ENCODE measurements at regions not wholly inside any gene's neighbourhood (a gene's known extent, or its start where the extent isn't known, plus 50 kb on each side); places are given as distances from the start of the nearest gene placed in this dataset.
A peak's percentile ranks its signal among the peaks of the same experiment; 100 is the strongest.
"Not testable (repeated sequence)": the region's sequence is repeated elsewhere in the genome, so short reads cannot be mapped to it uniquely, and the experiment has no call there.

GRCh38 chr12:73964641-73965040 is 573.0 kb upstream of the ATXN7L3B start:
- DNase-seq (ENCODE audit: low spot score) = no peak

DNA sequence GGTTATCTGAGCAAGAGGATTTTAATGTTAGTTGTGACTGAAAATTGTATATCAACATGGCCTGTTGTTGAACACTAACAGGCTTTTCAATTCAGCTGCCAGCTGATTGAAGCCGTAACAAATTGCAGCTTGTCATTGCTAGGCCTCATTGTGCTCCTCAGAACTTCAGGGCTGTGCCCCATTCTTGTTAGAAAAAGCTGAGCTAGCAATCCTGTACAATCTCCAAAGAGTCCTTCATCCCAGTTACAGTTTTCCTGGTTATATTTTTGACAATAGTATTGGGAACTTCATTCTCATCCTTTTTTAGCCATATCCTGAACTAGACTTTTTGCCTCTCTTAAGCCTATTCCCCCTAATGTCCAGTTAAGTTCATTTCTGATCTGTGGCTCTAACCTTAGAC is 564.1 kb upstream of the ATXN7L3B start:
- no peak for DNase-seq (ENCODE audit: low spot score)

- no peak for DNase-seq (ENCODE audit: low spot score)
These were observed 553.1 kb upstream of the ATXN7L3B start for GRCh38 chr12:73984552-73984951.

DNA sequence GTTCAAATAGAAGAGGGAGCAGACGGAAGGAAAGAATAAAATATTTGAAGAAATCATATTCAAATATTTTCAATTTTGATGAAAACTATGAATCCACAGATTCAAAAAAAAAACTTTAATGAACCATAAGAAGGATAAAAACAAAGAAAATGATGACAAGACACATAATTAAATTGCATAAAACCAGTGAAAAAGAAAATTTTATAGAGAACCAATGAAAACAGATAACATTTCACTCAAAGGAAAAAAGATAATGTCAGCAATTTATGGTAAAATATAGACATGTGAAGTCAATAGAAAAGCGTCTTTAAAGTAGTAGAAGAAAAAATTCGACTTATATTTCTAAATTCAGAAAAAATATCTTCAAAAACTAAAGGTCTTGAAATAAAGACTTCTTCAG is 546.5 kb upstream of the ATXN7L3B start:
- DNase-seq (ENCODE audit: low spot score) = no peak

- DNase-seq (ENCODE audit: low spot score) = no peak
These were observed 538.7 kb upstream of the ATXN7L3B start for GRCh38 chr12:73998894-73999293.

DNA sequence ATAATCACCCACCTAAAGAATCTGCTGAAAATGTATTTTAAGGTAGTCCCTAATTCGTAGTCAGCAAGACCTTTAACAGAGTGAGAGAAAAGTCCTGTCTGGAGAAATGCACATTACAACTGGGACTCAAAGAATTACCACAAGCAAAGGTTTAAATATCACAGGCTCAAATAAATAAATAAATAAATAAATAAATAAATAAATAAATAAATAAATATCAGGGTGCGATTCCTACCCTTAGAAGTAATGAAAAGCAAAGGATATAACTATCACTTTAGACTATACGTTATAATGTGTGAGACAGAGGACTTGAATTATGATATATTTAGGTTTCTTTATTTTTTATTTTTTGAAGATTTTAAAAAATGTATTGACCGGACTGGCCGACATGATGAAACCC is 522.5 kb upstream of the ATXN7L3B start:
- DNase-seq (ENCODE audit: low spot score) = no peak

DNA sequence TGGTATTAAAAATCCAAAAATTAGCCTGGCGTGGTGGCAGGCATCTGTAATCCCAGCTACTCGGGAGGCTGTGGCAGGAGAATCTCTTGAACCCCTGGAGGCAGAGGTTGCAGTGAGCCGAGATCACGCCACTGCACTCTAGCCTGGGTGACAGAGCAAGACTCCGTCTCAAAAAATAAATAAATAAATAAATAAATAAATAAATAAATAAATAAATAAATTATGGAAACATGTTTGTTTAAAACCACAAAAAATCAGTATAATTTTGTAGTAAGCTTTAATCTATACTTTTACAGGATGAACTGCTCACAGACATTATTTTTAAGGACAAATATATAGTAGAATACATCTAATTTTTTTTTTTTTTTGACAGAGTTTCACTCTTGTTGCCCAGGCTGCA is 521.3 kb upstream of the ATXN7L3B start:
- not testable (repeated sequence) for DNase-seq (ENCODE audit: low spot score)

DNA sequence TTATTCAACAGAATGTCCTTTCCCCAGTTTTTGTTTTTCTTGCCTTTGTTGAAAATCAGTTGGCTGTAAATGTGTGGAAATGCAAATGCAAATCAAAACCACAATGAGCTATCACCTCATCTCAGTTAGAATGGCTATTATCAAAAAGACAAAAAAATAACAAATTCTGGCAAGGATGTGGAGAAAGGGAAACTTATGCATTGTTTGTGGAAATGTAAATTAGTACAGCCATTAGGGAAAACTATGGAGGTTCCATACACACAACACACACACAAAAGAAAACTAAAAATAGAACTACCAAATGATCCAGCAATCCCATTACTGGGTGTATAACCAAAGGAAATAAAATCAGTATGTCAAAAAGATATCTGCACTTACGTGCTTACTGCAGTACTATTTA is 518.8 kb upstream of the ATXN7L3B start:
- no peak for DNase-seq (ENCODE audit: low spot score)

GRCh38 chr12:74021937-74022336 is 515.7 kb upstream of the ATXN7L3B start:
- peak; percentile 2 for DNase-seq (ENCODE audit: low spot score)

- no peak for DNase-seq (ENCODE audit: low spot score)
These were observed 506.6 kb upstream of the ATXN7L3B start for GRCh38 chr12:74031045-74031444.

DNA sequence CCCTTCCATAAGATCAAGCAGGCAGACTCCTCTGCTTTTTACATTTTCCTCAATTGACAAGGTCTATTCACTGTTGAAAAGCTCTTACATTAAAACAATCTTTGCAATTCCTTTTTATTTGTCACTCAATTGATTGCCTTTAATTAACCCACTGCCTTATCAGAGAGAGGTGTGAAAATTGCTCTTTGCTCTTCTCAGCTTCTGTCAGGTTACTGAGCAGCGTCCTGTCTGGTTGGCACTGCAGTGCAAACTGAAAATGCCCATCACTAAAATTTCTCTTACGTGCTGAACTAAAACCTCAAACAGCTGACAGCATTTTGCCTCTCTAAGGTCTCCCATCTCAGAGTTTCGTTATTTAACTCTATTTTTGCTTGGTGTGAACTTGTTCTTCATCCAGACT is 504.1 kb upstream of the ATXN7L3B start:
- no peak for DNase-seq (ENCODE audit: low spot score)

DNA sequence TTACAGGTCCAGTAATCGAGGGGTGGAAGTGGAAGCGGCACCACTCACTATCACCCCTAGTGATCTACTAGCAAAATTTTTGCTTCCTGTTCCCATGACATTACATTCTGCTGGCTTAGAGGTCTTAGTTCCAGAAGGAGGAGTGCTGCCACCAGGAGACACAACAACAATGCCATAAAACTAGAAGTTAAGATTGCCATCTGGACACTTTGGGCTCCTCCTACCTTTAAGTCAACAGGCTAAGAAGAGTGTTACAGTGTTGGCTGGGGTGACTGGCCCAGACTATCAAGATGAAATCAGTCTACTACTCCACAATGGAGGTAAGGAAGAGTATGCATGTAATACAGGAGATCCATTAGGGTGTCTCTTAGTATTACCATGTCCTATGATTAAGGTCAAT is 498.5 kb upstream of the ATXN7L3B start:
- not testable (repeated sequence) for DNase-seq (ENCODE audit: low spot score)

DNA sequence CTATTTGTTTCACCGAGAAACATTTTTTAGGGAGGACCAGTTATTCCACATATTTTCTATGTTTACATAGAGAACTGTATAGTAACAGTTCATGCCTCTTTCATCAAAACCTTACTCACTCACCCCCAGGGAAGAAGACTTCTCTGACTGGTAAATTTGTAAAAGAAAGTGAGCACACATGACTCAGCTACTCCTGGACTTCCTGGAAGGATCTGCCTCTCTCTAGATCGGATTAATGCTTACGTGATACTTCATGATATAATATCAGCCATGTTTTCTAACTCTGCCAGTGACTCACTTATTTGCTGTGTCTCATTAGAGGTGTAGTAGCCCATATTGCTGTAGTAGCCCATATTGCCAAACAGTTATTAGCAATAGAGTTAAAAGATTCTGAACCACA is 494.3 kb upstream of the ATXN7L3B start:
- no peak for DNase-seq (ENCODE audit: low spot score)

- DNase-seq (ENCODE audit: low spot score) = no peak
These were observed 488.3 kb upstream of the ATXN7L3B start for GRCh38 chr12:74049348-74049747.

DNA sequence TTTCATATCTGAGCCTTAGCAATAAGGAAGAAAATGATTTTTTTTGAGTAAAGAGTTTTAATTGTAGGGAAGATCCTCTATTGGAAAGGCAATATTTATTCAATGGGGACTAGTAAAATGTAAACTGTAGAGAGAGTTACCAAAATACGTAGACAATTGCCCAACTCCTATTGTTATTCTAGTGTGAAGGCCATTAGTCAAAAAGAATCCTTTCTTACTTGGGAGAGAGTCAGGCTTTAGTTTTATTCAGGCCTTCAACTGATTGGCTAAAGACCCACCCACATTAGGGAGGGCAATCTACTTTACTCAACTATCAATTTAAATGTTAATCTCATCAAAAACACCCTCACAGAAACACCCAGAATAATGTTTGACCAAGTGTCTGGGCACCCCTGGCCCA is 485.8 kb upstream of the ATXN7L3B start:
- DNase-seq (ENCODE audit: low spot score) = no peak

- no peak for DNase-seq (ENCODE audit: low spot score)
These were observed 471.2 kb upstream of the ATXN7L3B start for GRCh38 chr12:74066476-74066875.

DNA sequence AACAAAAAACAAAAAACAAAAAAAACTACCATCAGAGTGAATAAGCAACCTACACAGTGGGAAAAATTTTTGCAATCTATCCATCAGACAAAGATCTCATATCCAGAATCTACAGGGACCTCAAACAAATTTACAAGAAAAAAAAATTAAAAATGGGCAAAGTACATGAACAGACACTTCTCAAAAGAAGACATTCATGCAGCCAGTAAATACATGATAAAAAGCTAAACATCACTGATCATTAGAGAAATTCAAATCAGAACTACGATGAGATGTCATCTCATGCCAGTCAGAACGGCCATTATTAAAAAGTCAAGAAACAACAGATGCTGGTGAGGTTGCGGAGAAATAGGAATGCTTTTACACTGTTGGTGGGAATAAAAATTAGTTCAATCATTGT is 466.5 kb upstream of the ATXN7L3B start:
- no peak for DNase-seq (ENCODE audit: low spot score)

DNA sequence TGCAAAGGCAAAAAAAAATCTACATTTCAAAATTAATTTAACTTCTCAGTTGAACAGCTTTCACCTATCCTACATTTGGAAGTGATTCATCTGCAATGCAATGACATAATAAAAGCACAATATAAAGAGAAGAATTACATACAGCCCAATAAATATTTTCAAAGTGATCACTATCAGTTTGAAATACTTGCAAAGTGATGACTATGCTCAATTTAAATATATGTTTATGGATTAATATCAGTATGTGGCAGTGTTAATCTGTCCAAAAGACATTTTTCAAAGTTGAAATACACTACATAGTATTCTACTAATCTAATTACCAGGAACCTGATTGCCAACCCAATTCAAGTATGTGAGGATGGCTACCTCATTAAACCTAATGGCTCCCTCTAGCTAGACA is 460.7 kb upstream of the ATXN7L3B start:
- no peak for DNase-seq (ENCODE audit: low spot score)

DNA sequence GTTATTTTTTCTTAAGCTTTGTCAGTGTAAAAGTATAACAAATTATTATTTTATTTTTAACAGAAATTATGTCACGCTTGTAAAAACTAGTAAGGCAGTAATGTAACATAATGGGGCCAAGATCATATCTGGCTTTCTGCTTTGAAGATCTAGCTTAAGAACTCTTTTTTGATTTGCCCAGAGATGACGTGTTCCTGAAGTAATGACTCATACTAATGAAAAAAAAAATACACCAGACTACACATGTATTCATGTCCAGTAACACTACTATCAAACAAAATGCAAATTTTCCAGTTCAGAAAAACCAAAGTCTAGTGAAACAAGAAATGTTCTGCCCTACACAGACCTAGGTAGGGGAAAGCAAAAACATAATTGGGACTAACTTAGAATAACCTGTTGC is 432.2 kb upstream of the ATXN7L3B start:
- DNase-seq (ENCODE audit: low spot score) = no peak

GRCh38 chr12:74108729-74109128 is 428.9 kb upstream of the ATXN7L3B start:
- no peak for DNase-seq (ENCODE audit: low spot score)

DNA sequence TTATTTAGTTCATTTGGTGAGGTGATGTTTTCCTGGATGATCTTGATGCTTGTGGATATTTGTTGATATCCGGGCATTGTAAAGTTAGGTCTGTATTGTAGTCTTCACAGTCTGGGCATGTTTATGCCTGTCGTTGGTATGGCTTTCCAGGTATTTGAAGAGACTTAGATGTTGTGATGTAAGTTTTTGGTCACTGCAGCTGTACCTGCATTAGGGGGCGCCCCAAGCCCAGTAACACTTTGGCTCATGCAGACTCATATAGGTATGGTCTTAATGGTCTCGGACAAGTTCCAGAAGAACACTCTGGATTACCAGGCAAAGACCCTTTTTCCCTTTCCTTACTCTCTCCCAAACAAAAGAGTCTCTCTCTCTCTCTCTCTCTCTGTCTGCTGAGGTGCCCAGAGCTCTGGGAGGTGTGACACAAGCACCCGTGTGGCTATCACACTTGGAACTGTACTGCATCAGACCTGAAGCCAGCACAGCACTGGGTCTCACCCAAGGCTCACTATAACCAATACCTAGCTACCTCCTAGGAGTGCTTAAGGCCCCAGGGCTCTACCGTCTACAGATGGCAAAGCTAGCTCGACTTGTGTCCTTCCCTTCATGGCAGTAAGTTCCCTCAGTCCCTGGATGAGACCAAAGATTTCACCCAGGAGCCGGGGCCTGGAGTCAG is 425.8 kb upstream of the ATXN7L3B start:
- DNase-seq (ENCODE audit: low spot score) = no peak

DNA sequence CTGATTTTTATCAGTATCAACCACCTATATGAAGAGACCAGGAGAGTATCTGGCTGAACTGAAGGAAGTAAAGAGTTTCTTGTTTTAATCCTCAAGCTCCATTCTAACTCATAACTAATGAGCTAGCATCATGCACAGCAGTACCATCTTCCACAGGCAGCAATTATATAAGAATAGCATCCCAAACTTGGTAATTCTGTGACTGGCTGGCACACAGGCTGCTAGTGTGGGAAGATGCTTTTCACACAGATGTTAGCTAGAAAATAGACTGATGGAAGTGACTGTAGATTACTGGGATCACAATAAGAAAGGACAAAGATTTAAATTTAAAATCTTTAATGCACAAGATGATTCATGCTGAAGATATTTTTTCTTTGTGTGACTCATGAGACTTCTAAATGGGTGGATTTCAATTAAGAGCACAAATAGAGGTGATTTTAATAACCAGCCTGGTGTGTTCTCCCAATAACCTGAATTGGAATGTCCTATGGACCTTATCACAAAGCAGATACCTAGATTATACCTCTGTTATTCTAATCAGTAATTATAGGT is 417.7 kb upstream of the ATXN7L3B start:
- DNase-seq (ENCODE audit: low spot score) = no peak

DNA sequence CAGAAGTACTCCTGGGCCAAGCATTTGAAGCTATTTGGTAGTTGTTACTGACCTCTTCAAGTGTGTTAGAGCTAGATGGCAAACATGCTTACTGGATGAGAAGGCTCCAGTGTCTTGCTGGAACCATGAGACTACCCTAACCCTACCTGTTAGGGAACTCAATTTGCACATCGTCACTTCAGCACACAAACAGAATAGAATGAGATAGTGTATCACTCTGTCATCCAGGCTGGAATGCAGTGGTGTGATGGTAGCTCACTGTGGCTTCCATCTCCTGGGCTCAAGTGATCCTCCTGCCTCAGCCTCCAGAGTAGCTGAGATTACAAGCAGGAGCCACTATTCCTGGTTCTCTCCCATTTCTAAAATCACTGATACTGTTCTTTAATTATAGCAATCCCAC is 417.0 kb upstream of the ATXN7L3B start:
- no peak for DNase-seq (ENCODE audit: low spot score)

GRCh38 chr12:74129702-74130101 is 407.9 kb upstream of the ATXN7L3B start:
- DNase-seq (ENCODE audit: low spot score) = no peak
